Keratinocyte (primary cell): ENCODE measurements at regions not wholly inside any gene's neighbourhood (a gene's known extent, or its start where the extent isn't known, plus 50 kb on each side); places are given as distances from the start of the nearest gene placed in this dataset.

ENCODE experiments used
- DNase-seq: peaks from one replicate; pipeline ENCODE4 v3.0.0-alpha.2; 2011; ENCODE audit warnings: low read depth, missing footprints, low spot score
- FAIRE-seq: peaks from 2 replicates; lab custom pipeline; 2011; peaks lifted over from hg19 to GRCh38; lab: Jason Lieb, UNC
- H2AFZ ChIP-seq: 2 replicates; pipeline ENCODE4 v1.6.0; 2012; ENCODE audit warnings: low read length, control low read depth, inconsistent platforms; ENCODE audit not compliant: control insufficient read depth
- H3K27ac ChIP-seq: 2 replicates; pipeline ENCODE4 v1.5.1; 2011; ENCODE audit warnings: low read length; ENCODE audit not compliant: control insufficient read depth, insufficient read depth
- H3K27me3 ChIP-seq: 3 replicates; pipeline ENCODE4 v1.6.0; 2011; ENCODE audit warnings: low read length; ENCODE audit not compliant: control insufficient read depth, insufficient read depth; ENCODE audit errors: extremely low read depth
- H3K36me3 ChIP-seq, 2 experiments: 2 replicates in 1 of 2; 3 replicates in 1 of 2; pipeline ENCODE4 v1.5.1; 2011; ENCODE audit warnings: low read length in 2 of 2, mild to moderate bottlenecking in 1 of 2; ENCODE audit not compliant: control insufficient read depth in 2 of 2, insufficient read depth in 2 of 2; ENCODE audit errors: extremely low read depth in 1 of 2
- H3K4me1 ChIP-seq: 3 replicates; pipeline ENCODE4 v1.5.1; 2011; ENCODE audit warnings: low read length; ENCODE audit not compliant: control insufficient read depth, insufficient read depth; ENCODE audit errors: extremely low read depth
- H3K4me2 ChIP-seq: 3 replicates; pipeline ENCODE4 v1.6.0; 2011; ENCODE audit warnings: low read depth, low read length; ENCODE audit not compliant: control insufficient read depth, insufficient read depth; ENCODE audit errors: extremely low read depth
- H3K4me3 ChIP-seq, 3 experiments: fragments of 200-600 bp in 1 of 3; sonication (generic) in 1 of 3; 2 replicates in 2 of 3; 3 replicates in 1 of 3; pipeline ENCODE4 v1.5.1; 2011 to 2016; ENCODE audit warnings: low read length in 3 of 3, mild to moderate bottlenecking in 3 of 3, control low read depth in 2 of 3, inconsistent platforms in 1 of 3, low read depth in 1 of 3, mixed read lengths in 1 of 3, mixed run types in 1 of 3, moderate library complexity in 1 of 3; ENCODE audit not compliant: control insufficient read depth in 2 of 3, insufficient read depth in 2 of 3; ENCODE audit errors: extremely low read depth in 1 of 3
- H3K79me2 ChIP-seq: 2 replicates; pipeline ENCODE4 v1.6.0; 2012; ENCODE audit warnings: low read length; ENCODE audit not compliant: control insufficient read depth, insufficient read depth
- H3K9ac ChIP-seq: 3 replicates; pipeline ENCODE4 v1.6.0; 2011; ENCODE audit warnings: low read length; ENCODE audit not compliant: control insufficient read depth, insufficient read depth; ENCODE audit errors: extremely low read depth
- H3K9me1 ChIP-seq: 3 replicates; pipeline ENCODE4 v1.6.0; 2011; ENCODE audit warnings: low read length; ENCODE audit not compliant: control insufficient read depth, insufficient read depth; ENCODE audit errors: extremely low read depth
- H3K9me3 ChIP-seq: 2 replicates; pipeline ENCODE4 v1.5.1; 2012; ENCODE audit warnings: low read depth, low read length; ENCODE audit not compliant: control insufficient read depth
- H4K20me1 ChIP-seq: 3 replicates; pipeline ENCODE4 v1.6.0; 2011; ENCODE audit warnings: low read length; ENCODE audit not compliant: control insufficient read depth, insufficient read depth; ENCODE audit errors: extremely low read depth
- CTCF ChIP-seq, 3 experiments: IDR thresholded peaks in 1 of 3; conservative IDR thresholded peaks in 1 of 3; optimal IDR thresholded peaks in 1 of 3; 2 replicates in 2 of 3; 3 replicates in 1 of 3; pipeline versions ENCODE3 to v1.5.1; 2011; ENCODE audit warnings: low read length in 3 of 3, mild to moderate bottlenecking in 3 of 3, moderate library complexity in 2 of 3, control low read depth in 1 of 3, inconsistent platforms in 1 of 3; ENCODE audit not compliant: insufficient read depth in 2 of 3; ENCODE audit errors: extremely low read depth in 1 of 3
- EZH2 ChIP-seq: IDR thresholded peaks from one replicate; pipeline ENCODE4 v1.6.1; 2012; ENCODE audit warnings: inconsistent platforms, mild to moderate bottlenecking, low read length, moderate library complexity
- dilution Hi-C: fragments of 300-500 bp; cut with MboI; formaldehyde crosslinking; loops from one replicate; pipeline ENCODE4 v1.7.0; 2020; ENCODE audit warnings: low sequenced_read_pairs; ENCODE audit not compliant: extremely low pct_ligation_motif_present

DNA sequence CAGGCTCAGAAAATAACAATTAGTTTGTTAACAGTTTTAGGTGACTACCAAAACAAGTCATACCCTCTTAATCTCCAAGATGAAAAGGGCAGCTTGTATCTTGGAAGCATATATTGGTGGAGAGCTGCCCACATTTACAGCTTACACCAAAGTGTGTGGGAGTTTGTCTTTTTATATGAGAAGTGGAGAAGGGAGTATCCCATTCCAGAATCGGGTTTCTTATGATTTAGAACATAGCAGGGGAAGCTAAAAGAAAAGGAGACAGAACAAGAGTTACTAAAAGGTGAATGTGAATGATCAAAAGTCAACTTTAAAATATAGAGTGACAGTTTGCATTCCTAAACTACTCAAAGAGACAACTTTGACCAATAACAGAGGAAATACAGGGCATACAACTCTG is 338.6 kb upstream of the VWC2 start:
- Histone ChIP-seq H3K27ac (no peak overlapping the region), H3K79me2 (no peaks in the 10 kb centered on the region), H3K27me3 (no peaks in the 10 kb centered on the region), H4K20me1 (no peaks in the 10 kb centered on the region), H2AFZ (no peak overlapping the region), H3K9me3 (no peaks in the 10 kb centered on the region), H3K36me3 (no peaks in the 10 kb centered on the region), H3K4me1 (no peaks in the 10 kb centered on the region), H3K4me3 (no peak overlapping the region), H3K9ac (no peak overlapping the region), H3K9me1 (no peaks in the 10 kb centered on the region), H3K4me2 (no peak overlapping the region)
- FAIRE-seq = no peak
- TF ChIP-seq EZH2 = no peak
- no peak for TF ChIP-seq CTCF (optimal IDR thresholded peaks at IDR 0.05 in 1 of 3, IDR thresholded peaks at IDR 0.05 in 1 of 3, conservative IDR thresholded peaks at IDR 0.05 in 1 of 3; ENCODE audit: extremely low read depth in 1 of 3, insufficient read depth in 2 of 3, low read length in 3 of 3)
- dilution Hi-C loops = no loop called here
- no peak for DNase-seq

DNA sequence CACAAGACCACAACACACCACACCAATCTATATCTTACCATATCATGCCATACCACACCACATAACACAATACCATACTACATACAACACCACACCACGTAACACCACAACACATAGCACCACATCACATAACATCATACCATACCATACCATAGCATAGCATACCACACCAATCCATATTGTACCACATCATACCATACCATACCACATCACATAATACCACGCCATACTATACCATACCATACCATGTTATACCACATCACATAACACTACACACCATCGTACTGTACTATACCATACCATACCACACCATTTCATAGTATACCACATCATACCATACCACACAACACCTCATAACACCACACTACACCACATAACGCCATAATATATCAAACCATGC is 335.2 kb upstream of the VWC2 start:
- FAIRE-seq (no peak), DNase-seq (no peak)
- TF ChIP-seq CTCF (optimal IDR thresholded peaks at IDR 0.05 in 1 of 3, IDR thresholded peaks at IDR 0.05 in 1 of 3, conservative IDR thresholded peaks at IDR 0.05 in 1 of 3; ENCODE audit: extremely low read depth in 1 of 3, insufficient read depth in 2 of 3, low read length in 3 of 3) (no peak), EZH2 (no peak)
- Histone ChIP-seq H3K4me3 (no peak overlapping the region), H3K79me2 (no peaks in the 10 kb centered on the region), H3K4me1 (no peaks in the 10 kb centered on the region), H3K27ac (no peak overlapping the region), H3K4me2 (no peak overlapping the region), H3K36me3 (no peaks in the 10 kb centered on the region), H4K20me1 (no peaks in the 10 kb centered on the region), H3K9ac (no peak overlapping the region), H3K9me1 (no peaks in the 10 kb centered on the region), H3K9me3 (no peaks in the 10 kb centered on the region), H2AFZ (no peak overlapping the region), H3K27me3 (no peaks in the 10 kb centered on the region)
- dilution Hi-C loops = no loop called here
